Panc1 (cell line): ENCODE measurements at regions not wholly inside any gene's neighbourhood (a gene's known extent, or its start where the extent isn't known, plus 50 kb on each side); places are given as distances from the start of the nearest gene placed in this dataset.

ENCODE experiments used
- ATAC-seq: fragments of 200-7000 bp; cut with Tn5 transposase; 2 replicates; pipeline ENCODE4 v1.9.1; 2020; ENCODE audit warnings: mild to moderate bottlenecking, moderate library complexity
- BruUV-seq: library from RNA; stranded (reverse); fragments of 400-500 nt; replicated peaks from 2 replicates; lab custom pipeline; 2021; lab: Mats Ljungman, UMichigan
- CTCF ChIA-PET: fragments of 300-600 bp; sonication (Branson Sonifier 250); formaldehyde crosslinking; loops from one replicate; lab custom pipeline; 2022; ENCODE audit warnings: antibody characterized with exemption; lab: Charles Lee
- POLR2A ChIA-PET: fragments of 300-600 bp; sonication (Branson Sonifier 250); formaldehyde crosslinking; loops from one replicate; lab custom pipeline; 2022; ENCODE audit warnings: antibody characterized with exemption; lab: Charles Lee
- DNase-seq: peaks from one replicate; pipeline ENCODE4 v3.0.0-alpha.2; 2010; ENCODE audit warnings: low read depth, low spot score
- H3K27ac ChIP-seq: 2 replicates; pipeline ENCODE4 v1.5.1; 2011; ENCODE audit warnings: mild to moderate bottlenecking, low read length, inconsistent platforms
- H3K27me3 ChIP-seq: fragments of 200-500 bp; sonication (Bioruptor generic); 2 replicates; pipeline ENCODE4 v1.6.0; 2014; ENCODE audit warnings: low read length, inconsistent platforms; ENCODE audit not compliant: control insufficient read depth, insufficient read depth
- H3K36me3 ChIP-seq: fragments of 200-500 bp; sonication (Bioruptor generic); 2 replicates; pipeline ENCODE4 v1.5.1; 2014; ENCODE audit warnings: inconsistent platforms, mild to moderate bottlenecking, low read length, moderate library complexity; ENCODE audit not compliant: control insufficient read depth, insufficient read depth
- H3K4me1 ChIP-seq: 2 replicates; pipeline ENCODE4 v1.5.1; 2011; ENCODE audit warnings: inconsistent platforms, mild to moderate bottlenecking, low read length, moderate library complexity; ENCODE audit not compliant: control insufficient read depth, insufficient read depth
- H3K4me3 ChIP-seq, 2 experiments: 2 replicates each; pipeline ENCODE4 v1.5.1; 2011 to 2012; ENCODE audit warnings: low read depth in 2 of 2, low read length in 2 of 2, mild to moderate bottlenecking in 2 of 2, inconsistent platforms in 1 of 2, moderate library complexity in 1 of 2
- H3K9me3 ChIP-seq: fragments of 200-500 bp; sonication (Bioruptor generic); 2 replicates; pipeline ENCODE4 v1.5.1; 2014; ENCODE audit warnings: low read depth, mild to moderate bottlenecking, inconsistent platforms, low read length, moderate library complexity; ENCODE audit not compliant: control insufficient read depth, insufficient read depth
- POLR2AphosphoS5 ChIP-seq: IDR thresholded peaks from 2 replicates; pipeline ENCODE4 v1.6.1; 2012; ENCODE audit warnings: mild to moderate bottlenecking, low read depth, low read length, moderate library complexity
- SIN3A ChIP-seq: IDR thresholded peaks from 2 replicates; pipeline ENCODE4 v1.6.1; 2012; ENCODE audit warnings: low read depth, mild to moderate bottlenecking, low read length, moderate library complexity, borderline replicate concordance; ENCODE audit not compliant: insufficient read depth
- TCF7L2 ChIP-seq: IDR thresholded peaks from 2 replicates; pipeline ENCODE4 v1.6.1; 2011; ENCODE audit warnings: mild to moderate bottlenecking, low read depth, low read length, inconsistent platforms
- in situ Hi-C: cut with HindIII; loops from 2 replicates; pipeline ENCODE4 v1.10.0; 2016; ENCODE audit warnings: low sequenced_read_pairs, low pct_unique_long_range_greater_than_20kb
- intact Hi-C: fragments of 100-400 bp; cut with micrococcal nuclease; formaldehyde crosslinking; loops from one replicate; pipeline ENCODE4 v1.10.0; 2022; ENCODE audit not compliant: unreplicated experiment
- TF ChIP-seq, protein P1 (sequence below), 2 experiments: IDR thresholded peaks; 2 replicates each; pipeline ENCODE4 v1.6.1; 2011 to 2012; ENCODE audit warnings: low read depth in 2 of 2, control low read depth in 1 of 2, low read length in 1 of 2, mild to moderate bottlenecking in 1 of 2, moderate library complexity in 1 of 2; ENCODE audit not compliant: insufficient read depth in 1 of 2
- TF ChIP-seq, protein P2 (sequence below): fragments of 450-650 bp; IDR thresholded peaks from 2 replicates; pipeline ENCODE4 v1.5.1; 2017; ENCODE audit warnings: mild to moderate bottlenecking

DNA sequence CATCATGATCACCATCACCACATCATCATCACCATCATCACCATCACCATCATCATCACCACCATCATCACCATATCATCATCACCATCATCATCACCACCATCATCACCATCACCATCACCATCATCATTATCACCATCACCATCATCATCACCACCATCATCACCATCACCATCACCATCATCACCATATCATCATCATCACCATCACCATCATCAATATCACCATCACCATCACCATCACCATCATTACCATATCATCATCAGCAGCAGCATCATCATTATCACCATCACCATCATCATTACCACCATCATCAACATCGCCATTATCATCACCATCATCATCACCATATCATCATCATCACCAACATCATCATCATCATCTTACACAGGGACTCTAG lies 351.1 kb downstream of the MIAT start:
- H3K4me3 ChIP-seq = no peak overlapping the region
- BruUV-seq = no TSS peak
- H3K27ac ChIP-seq = no peak overlapping the region
- CTCF ChIA-PET = no interaction called here
- intact Hi-C loops = no loop called here
- in situ Hi-C loops = no loop called here
- no peaks in the 10 kb centered on the region for H3K9me3 ChIP-seq
- no peak for ATAC-seq
- no peak for DNase-seq
- H3K27me3 ChIP-seq = no peaks in the 10 kb centered on the region
- POLR2A ChIA-PET = no interaction called here
- no peak for TF ChIP-seq TCF7L2
- TF ChIP-seq, protein P1, sequence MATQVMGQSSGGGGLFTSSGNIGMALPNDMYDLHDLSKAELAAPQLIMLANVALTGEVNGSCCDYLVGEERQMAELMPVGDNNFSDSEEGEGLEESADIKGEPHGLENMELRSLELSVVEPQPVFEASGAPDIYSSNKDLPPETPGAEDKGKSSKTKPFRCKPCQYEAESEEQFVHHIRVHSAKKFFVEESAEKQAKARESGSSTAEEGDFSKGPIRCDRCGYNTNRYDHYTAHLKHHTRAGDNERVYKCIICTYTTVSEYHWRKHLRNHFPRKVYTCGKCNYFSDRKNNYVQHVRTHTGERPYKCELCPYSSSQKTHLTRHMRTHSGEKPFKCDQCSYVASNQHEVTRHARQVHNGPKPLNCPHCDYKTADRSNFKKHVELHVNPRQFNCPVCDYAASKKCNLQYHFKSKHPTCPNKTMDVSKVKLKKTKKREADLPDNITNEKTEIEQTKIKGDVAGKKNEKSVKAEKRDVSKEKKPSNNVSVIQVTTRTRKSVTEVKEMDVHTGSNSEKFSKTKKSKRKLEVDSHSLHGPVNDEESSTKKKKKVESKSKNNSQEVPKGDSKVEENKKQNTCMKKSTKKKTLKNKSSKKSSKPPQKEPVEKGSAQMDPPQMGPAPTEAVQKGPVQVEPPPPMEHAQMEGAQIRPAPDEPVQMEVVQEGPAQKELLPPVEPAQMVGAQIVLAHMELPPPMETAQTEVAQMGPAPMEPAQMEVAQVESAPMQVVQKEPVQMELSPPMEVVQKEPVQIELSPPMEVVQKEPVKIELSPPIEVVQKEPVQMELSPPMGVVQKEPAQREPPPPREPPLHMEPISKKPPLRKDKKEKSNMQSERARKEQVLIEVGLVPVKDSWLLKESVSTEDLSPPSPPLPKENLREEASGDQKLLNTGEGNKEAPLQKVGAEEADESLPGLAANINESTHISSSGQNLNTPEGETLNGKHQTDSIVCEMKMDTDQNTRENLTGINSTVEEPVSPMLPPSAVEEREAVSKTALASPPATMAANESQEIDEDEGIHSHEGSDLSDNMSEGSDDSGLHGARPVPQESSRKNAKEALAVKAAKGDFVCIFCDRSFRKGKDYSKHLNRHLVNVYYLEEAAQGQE (IDR thresholded peaks at IDR 0.05; ENCODE audit: insufficient read depth in 1 of 2, low read depth in 2 of 2, low read length in 1 of 2) = no peak
- TF ChIP-seq SIN3A = no peak
- no peak for TF ChIP-seq POLR2AphosphoS5
- TF ChIP-seq, protein P2, sequence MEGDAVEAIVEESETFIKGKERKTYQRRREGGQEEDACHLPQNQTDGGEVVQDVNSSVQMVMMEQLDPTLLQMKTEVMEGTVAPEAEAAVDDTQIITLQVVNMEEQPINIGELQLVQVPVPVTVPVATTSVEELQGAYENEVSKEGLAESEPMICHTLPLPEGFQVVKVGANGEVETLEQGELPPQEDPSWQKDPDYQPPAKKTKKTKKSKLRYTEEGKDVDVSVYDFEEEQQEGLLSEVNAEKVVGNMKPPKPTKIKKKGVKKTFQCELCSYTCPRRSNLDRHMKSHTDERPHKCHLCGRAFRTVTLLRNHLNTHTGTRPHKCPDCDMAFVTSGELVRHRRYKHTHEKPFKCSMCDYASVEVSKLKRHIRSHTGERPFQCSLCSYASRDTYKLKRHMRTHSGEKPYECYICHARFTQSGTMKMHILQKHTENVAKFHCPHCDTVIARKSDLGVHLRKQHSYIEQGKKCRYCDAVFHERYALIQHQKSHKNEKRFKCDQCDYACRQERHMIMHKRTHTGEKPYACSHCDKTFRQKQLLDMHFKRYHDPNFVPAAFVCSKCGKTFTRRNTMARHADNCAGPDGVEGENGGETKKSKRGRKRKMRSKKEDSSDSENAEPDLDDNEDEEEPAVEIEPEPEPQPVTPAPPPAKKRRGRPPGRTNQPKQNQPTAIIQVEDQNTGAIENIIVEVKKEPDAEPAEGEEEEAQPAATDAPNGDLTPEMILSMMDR = no peak
- no peaks in the 10 kb centered on the region for H3K4me1 ChIP-seq
- H3K36me3 ChIP-seq = no peaks in the 10 kb centered on the region

DNA sequence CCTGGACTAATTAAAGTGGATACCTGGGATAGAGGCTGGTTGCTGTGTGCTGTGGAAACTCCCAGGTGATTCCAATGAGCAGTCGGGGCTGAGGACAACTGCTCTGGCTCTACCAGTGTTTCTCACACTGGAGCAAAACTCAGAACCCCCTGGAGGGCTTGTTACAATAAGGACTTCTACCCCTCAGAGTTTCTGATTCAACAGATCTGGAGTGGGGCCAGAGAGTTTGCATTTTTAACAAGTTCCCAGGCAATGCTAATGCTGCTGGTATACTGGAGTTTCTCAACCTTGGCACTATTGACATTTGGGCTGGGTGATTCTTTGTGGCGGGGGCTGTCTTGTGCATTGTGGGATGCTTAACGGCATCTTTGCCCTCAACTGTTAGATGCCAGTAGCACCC lies 353.7 kb downstream of the MIAT start:
- in situ Hi-C loops = no loop called here
- ChIA-PET POLR2A (no interaction called here), CTCF (no interaction called here)
- H3K4me3 ChIP-seq = no peak overlapping the region
- ATAC-seq (no peak), DNase-seq (no peak)
- H3K36me3 ChIP-seq = no peaks in the 10 kb centered on the region
- no peaks in the 10 kb centered on the region for H3K27me3 ChIP-seq
- H3K9me3 ChIP-seq = no peaks in the 10 kb centered on the region
- no peaks in the 10 kb centered on the region for H3K4me1 ChIP-seq
- TF ChIP-seq SIN3A (no peak), TCF7L2 (no peak), POLR2AphosphoS5 (no peak)
- TF ChIP-seq, protein P1 (IDR thresholded peaks at IDR 0.05; ENCODE audit: insufficient read depth in 1 of 2, low read depth in 2 of 2, low read length in 1 of 2) = no peak
- TF ChIP-seq, protein P2 = no peak
- BruUV-seq = no TSS peak
- intact Hi-C loops = no loop called here
- H3K27ac ChIP-seq = no peak overlapping the region
